ENCODE measurements at regions not wholly inside any gene's neighbourhood (a gene's known extent, or its start where the extent isn't known, plus 50 kb on each side); places are given as distances from the start of the nearest gene placed in this dataset.

GRCh38 chr2:138333121-138333520 lies 168.4 kb upstream of the SPOPL start:
- Histone ChIP-seq H3T11ph (ENCODE audit: low read length) (no peak overlapping the region), H3K27me3 (ENCODE audit: insufficient read depth, low read length) (no peaks in the 10 kb centered on the region), H2BK15ac (ENCODE audit: low read depth, low read length) (no peak overlapping the region), H2BK20ac (ENCODE audit: low read depth, low read length, poor library complexity, severe bottlenecking) (no peak overlapping the region), H4K91ac (ENCODE audit: insufficient read length, low read depth, low read length) (no peak overlapping the region), H3K4me1 (ENCODE audit: insufficient read depth, low read length) (no peaks in the 10 kb centered on the region), H3K56ac (ENCODE audit: insufficient read length, low read depth, low read length) (no peak overlapping the region), H3K23ac (ENCODE audit: insufficient read length, low read depth, low read length) (no peak overlapping the region), H4K5ac (ENCODE audit: insufficient read length, low read depth, low read length) (no peak overlapping the region), H3K27ac (ENCODE audit: insufficient read length, low read depth, low read length) (no peak overlapping the region), H3K18ac (ENCODE audit: insufficient read length, low read depth, low read length) (no peak overlapping the region), H3K4me2 (ENCODE audit: insufficient read depth, insufficient read length, low read length) (no peak overlapping the region), H3K79me1 (ENCODE audit: insufficient read depth, low read depth, low read length, poor library complexity, severe bottlenecking) (no peaks in the 10 kb centered on the region), H2AFZ (ENCODE audit: low read length) (no peak overlapping the region), H3K23me2 (ENCODE audit: insufficient read length, low read depth, low read length, poor library complexity, severe bottlenecking) (no peaks in the 10 kb centered on the region), H4K20me1 (ENCODE audit: control insufficient read depth, insufficient read depth, insufficient read length) (no peaks in the 10 kb centered on the region), H3K4ac (ENCODE audit: low read depth, low read length) (no peak overlapping the region), H3K9ac (ENCODE audit: extremely low read depth, insufficient read length, low read length) (no peak overlapping the region), H3K9me3 (ENCODE audit: control insufficient read depth, low read depth, low read length) (no peaks in the 10 kb centered on the region), H2BK12ac (ENCODE audit: insufficient read length, low read depth, low read length) (no peak overlapping the region), H4K8ac (replicated peaks; ENCODE audit: insufficient read length, low read depth, low read length) (no peak overlapping the region), H2BK5ac (ENCODE audit: insufficient read length, low read length) (no peak overlapping the region), H3K14ac (ENCODE audit: insufficient read depth, low read length) (no peak overlapping the region), H2AK5ac (ENCODE audit: insufficient read length, low read length) (no peak overlapping the region), H3K79me2 (ENCODE audit: insufficient read depth, low read length) (no peaks in the 10 kb centered on the region), H2BK120ac (ENCODE audit: low read depth, low read length, poor library complexity, severe bottlenecking) (no peak overlapping the region)
- H3K36me3 Mint-ChIP-seq (ENCODE audit: insufficient read depth in 1 of 3, low read depth in 3 of 3), result no peaks in the 10 kb centered on the region
- no peak for TF ChIP-seq CTCF (conservative IDR thresholded peaks at IDR 0.05)
- 0 out of 4 replicates have a peak, but pooled peaks cover 0 to 3% of the 10 kb centered on the region in 2 experiments for H3K4me1 Mint-ChIP-seq
- H3K27me3 Mint-ChIP-seq (ENCODE audit: low read depth), result no peaks in the 10 kb centered on the region
- H3K9me3 Mint-ChIP-seq, result no peaks in the 10 kb centered on the region
- no peak overlapping the region for H3K4me3 Mint-ChIP-seq
- no peak for DNase-seq
- H3K27ac Mint-ChIP-seq, result no peak overlapping the region

All from H9 (cell line).